ENCODE measurements at regions not wholly inside any gene's neighbourhood (a gene's known extent, or its start where the extent isn't known, plus 50 kb on each side); places are given as distances from the start of the nearest gene placed in this dataset.
"Not testable (repeated sequence)": the region's sequence is repeated elsewhere in the genome, so short reads cannot be mapped to it uniquely, and the experiment has no call there.

DNA sequence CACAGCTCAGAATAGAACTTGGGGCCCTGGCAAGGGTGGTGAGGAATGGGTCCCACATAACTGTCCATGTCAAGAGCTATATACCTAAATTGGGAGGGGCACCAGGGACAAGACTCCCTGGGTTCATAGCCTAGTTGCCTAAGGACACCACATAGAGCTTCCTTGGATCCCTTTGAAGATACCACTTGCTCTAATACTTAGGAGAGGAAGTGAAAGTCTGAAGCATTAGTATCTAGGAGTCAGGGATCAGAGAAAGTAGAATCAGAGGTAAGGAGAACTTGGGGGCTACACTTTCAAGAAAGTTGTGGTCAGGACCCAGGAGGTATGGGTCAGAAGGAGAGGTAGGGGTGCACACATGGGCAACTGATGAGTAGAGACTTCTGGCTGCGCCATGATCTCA is 318.2 kb upstream of the SLC39A10 start:
- DNase-seq, result no peak

DNA sequence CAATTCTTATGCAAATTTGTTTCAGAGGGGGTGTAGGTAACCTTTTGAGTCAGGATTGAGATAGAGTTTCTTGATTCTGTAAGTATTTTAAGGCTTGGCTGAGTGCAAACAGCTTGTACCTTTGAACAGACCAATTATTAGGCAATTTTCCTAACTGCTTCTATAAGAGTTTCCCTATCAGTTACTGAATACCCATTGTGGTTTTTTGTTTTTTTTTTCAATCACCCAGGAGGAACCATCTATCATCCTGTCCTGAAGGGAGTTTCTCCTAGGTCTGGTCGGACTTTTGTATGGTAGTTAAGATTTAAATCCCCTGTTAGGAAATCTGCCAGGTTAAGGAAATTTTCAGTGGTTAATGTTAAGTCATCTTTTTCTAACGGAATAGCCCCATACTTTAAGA is 319.4 kb upstream of the SLC39A10 start:
- DNase-seq, result no peak

DNA sequence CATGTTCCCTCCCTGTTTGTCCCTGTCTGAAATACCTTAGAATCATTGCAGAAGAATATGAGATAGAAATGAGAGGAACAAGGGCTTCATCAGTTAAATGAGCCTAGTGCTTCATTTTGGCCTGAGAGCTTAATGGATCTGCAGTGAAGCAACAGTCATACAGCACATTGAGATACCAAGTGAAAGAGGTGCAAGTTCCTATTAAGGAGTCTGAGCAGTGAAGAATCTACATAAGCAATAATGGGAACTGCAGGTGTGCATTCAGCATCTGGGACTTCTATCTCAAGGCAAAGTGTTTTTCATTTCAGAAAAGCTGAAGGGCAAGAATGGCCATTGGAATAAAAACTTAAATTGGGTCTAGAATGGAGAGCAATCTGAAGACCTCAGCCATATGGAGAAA is 323.2 kb upstream of the SLC39A10 start:
- DNase-seq, result no peak

DNA sequence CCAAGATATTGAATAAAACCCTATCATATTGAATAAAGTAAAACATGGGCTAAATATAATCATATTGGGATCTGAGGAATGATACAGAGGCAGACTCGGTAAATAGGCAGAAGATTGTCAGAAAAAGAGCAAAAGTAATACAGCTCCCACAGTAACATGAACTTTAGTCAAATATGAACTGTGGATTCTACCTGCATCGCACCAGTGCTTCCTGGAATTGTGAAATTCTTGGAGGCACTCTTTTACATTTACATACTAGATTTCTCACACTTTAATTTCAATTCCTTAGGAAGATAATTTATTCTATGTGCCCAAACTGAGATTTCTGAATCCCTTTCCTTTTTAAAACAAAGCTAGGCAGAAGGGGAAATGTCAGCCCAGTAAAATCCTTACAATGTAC is 325.1 kb upstream of the SLC39A10 start:
- no peak for DNase-seq

DNA sequence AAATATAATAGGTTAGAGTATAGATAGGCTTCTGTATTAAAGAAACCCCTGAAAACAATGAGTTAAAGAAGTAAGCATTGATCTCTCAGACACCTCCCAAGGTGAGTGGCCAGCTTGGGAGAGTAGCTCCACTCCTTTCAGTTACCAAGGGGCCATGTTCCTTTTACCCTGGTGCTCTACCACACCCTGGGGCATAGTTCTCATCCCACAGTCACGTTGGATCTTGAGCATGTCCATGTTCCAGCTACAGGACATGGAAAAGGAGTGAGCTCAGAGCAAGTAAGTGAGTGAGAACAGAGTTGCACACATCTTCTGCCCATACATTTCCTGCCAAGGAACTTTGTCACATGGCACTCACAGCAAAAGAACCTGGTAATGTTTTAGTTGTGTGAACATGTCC is 325.9 kb upstream of the SLC39A10 start:
- DNase-seq, result no peak

DNA sequence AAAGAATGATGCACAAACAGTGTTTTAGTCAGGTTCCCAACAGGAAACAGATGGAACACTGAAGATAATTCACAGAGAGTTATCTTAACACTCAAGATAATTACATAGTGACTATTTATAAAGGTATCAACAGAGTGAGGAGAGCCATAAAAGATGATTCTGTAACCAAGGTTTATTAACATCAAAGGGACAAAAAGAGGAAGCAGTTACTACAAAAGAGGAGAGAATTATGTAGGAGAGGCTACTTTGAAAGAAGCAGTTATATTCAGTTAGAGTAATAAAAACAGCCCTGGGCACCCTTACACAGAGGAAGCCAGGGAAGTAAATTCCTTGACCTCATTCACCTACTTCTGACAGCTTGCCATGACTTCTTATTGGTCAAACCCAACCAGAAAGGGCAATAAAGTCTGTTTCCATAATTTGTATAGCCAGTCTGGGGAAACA is 326.5 kb upstream of the SLC39A10 start:
- no peak for DNase-seq

DNA sequence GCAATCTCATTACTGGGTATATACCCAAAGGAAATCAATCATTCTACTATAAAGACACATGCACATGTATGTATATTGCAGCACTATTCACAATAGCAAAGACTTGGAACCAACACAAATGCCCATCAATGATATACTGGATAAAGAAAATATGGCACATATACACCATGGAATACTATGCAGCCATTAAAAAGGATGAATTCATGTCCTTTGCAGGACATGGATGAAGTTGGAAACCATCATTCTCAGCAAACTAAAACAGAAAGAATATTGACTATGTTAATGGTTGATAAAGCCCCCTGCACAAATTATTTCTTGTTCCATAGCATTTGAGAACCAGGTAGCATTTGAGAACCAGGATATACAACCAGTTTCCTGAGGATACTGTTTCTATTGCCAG is 327.2 kb upstream of the SLC39A10 start:
- DNase-seq, result not testable (repeated sequence)

DNA sequence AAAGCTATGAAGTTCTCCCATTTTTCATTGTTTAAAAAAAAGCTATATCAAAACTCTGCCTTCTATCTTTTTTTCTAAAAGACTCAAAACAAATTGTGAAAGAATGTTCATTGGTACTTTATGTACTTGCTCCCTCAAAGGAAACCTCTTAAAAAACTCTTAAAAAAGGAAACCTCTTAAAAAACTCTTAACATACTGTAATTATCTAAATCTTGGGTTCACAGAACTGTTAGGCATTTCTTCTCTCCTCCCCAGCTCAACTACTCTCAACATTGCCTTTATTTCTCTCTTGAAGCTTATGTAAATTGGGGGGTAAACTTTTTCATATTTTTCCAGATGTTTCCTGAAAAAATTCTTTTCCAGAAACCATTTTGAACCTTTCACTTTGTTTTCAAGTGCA is 330.5 kb upstream of the SLC39A10 start:
- no peak for DNase-seq

DNA sequence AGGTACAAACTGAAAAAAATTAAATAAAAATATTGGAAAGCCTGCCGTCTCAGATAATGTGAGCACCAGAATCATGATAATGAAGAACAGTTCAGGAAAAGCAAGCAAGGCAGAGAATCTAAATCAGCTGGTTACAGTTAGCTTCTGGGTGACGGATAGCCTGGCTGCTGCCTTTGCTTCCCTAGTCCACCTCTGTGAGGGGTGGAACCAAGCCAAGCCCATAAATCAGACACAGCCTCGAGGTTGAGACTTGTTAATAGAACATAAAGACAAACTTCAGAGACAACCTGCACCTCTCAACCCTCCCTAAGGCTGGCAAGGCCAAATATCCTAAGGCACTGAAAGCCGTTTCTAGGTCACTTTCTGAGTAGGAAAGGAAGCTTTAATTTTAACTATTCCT is 334.7 kb upstream of the SLC39A10 start:
- DNase-seq, result no peak

DNA sequence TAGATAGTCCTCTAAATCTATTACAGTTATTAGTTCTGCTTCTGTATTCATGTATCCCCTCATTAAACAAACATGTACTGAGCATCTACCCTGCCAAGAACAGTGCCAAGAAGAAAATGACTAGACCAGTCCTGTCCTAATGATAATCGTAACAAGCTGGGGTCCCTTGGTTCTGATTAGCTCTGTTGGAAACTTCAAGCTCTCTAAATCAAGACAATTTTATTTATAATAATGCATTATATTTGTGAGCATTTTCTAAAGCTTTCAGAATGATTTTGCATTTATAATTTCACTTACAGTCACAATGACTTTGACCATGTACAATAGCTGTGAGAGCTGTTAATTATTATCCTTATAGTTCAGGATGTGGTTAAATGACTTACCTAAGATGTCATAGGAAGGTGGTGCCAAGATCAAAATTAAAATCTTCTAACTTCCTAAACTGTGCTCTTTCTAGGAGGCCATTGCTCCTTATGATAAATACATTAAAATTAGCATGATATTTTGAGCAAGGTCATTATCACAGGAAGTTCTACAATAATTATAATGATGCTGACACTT is 336.5 kb upstream of the SLC39A10 start:
- DNase-seq, result no peak

DNA sequence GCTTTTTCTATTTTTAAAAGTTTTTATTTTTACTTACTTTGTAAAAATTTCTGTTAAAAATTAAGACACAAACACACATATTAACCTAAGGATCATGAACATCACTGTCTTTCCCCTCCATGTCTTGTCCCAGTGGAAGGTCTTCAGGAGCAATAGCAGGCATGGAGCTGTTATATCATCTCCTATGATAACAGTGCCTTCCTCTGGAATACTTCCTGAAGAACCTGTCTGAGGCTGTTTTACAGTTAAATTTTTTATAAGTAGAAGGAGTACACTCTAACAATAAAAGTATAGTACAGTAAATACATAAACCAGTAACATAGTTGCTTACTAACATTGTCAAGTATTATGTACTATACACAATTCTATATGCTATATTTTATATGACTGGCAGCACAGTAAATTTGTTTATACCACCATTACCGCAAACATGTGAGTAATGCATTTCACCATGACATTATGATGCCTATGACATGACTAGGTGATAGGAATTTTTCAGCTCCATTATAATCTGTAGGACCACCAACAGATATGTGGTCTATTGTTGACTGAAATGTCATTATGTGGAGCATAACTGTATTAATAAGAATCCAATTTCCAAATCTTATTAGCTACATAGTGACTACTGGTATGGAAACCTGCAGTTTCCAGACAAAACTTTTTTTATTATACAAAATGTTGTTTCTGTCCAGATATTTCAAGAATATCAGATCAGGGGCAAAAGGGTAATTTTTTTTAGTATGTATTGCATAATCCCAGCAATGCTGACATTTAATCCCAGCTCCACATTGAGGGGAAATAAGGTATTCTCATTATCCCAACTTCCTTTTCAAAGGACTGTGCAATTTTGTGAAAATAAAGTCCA is 337.2 kb upstream of the SLC39A10 start:
- DNase-seq, result no peak

DNA sequence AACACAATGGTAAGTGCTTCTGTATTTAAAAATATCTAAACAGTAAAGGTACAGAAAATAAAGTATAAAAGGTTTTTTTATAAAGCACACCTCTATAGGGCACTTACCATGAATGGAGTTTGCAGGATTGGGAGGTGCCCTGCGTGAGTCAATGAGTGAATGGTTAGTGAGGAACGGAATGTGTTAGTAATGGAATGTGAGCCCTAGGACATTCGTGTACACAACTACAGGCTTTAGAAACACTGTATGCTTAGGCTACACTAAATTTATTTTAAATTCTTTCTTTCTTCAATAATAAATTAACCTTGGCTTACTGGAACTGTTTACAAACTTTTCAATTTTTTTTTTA is 337.9 kb upstream of the SLC39A10 start:
- DNase-seq, result no peak

DNA sequence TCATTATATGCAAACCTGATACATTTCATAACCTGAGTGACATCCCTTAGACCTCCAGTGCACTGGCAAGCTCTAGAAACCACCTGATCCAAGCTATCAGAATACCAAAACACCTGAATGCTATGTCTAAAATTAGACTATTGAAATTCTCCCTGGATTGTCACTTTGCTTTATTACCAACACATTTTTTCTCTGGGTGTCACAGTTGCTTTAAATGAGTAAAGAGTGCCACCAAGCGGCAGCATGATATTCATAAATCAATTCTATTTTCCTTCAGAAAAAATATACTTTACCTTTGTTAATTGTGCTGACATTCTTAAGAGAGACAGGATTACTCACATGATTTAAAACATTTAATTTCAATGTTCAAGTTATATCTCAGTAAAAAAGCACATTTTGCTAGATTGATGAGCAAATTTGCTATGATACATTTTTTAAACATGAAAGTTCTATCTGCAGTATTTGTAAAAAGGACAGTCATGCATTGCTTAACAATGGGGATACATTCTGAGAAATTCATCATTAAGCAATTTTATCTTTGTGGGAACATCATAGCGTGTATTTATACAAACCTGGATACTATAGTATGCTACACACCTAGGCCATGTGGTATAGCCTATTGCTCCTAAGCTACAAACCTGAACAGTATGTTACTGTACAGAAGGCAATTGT is 338.4 kb upstream of the SLC39A10 start:
- peak; percentile 40 for DNase-seq

DNA sequence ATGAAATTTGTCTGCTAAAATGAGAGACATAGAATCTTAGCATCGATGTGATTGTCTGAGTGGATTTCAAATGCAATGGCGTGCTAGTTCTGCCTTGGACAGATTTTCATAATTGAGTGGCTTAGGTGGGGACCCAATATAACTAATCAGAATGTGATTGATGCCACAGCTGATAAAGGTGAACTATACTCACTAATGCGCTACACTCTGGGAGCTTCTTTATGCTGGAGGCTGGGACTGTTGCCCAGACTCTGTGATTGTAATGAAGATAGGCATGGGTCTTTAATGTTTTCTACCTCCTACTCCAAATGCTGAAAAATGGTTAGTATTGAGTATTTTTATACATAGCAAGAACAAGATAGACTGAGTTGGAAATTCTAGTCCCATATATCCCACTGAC is 339.5 kb upstream of the SLC39A10 start:
- DNase-seq, result no peak

DNA sequence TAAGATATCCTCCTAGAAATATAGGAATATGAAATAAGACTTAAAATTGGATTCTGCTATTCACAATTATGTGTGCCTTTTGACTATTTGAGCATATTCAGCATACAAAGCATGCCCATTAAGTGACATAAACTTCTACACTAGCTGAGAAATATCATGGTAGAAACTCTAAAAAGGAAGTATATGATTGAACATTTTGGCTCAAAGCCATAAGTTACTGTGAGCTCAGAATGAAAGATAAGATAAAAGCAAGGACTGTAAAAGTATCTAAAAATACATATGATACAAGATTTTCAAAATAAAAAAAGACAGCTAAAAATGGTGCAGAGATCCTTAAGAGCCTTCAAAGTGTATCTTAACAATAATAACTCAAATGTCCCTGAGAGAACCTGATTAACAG is 340.5 kb upstream of the SLC39A10 start:
- no peak for DNase-seq

DNA sequence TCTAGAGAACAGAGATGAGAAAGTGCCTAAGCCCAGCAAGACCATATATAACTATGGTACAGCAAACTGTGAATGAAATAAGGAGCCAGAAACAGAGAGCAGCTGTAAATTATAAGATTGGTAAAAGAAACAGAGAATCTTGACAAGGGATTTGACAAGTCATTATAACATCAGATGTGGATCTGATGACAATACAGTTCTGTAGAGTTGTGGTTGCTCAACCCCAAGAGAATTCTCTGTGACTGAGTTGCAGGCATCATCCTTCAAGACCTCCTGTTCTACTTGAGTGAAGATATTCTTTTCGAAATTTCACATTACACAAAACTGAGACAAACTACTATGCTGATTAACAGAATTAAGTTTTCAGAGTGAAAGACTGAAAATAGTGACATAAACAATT is 343.1 kb upstream of the SLC39A10 start:
- DNase-seq, result no peak

DNA sequence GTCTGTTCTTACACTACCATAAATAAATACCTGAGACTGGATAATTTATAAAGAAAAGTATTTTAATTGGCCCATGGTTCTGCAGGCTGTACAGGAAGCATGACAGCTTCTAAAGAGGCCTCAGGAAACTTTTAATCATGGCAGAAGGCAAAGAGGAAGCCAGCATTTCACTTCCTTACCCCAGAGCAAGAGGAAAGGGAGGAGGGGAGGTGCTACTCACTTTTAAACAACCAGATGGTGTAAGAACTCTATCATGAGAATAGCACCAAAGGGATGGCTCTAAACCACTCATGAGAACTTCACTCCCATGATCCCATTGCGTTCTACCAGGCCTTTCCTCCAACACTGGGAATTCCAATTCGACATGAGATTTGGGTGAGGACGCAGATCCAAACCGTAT is 344.4 kb upstream of the SLC39A10 start:
- DNase-seq, result no peak

DNA sequence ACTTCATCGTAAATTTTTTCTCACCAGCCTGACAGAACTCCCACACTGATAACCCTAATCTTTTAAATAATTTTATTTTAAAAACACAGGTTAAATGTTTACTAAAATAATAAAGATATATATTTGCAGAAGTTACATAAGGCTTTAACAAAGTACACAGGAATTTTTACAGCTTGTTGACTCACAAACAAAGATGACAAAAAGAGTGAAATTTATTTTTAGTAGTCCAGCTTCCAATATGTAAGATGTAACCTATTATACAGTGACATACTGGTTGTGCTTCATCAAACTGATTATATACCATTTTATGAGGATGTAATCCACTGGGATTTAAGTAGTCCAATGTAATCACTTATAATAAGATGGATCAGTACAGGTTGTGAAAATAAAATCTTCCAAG is 348.9 kb upstream of the SLC39A10 start:
- DNase-seq, result no peak

DNA sequence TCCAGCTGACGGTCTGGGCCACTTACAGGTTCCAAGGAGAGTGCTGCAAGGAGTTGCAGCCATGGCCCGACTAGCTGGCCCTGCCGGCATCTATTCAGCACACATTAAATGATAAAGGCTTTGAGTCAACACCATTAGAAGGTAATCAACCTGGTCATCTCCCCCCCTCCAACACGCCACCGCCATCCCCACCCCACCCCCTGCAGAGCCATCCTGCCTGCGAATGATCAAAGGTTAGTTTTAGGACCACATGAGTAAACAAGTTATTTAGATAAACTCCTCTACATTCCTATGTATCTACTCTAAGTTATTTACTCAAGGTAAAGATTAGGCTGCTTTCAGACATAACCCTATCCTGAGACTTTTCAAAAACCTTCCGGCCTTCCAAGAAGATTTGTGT is 349.3 kb upstream of the SLC39A10 start:
- no peak for DNase-seq

DNA sequence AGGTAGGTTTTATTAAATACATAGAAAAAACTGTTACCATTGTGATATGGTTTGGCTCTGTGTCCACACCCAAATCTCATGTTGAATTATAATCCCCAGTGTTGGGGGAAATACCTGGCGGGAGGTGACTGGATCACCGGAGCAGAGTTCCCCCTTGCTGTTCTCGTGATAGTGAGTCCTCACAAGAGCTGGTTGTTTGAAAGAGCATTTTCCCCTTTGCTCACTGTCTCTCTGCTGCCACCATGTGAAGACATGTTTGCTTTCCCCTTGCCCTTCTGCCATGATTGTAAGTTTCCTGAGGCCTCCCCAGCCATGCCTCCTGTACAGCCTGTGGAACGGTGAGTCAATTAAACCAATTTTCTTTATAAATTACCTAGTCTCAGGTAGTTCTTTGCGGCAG is 352.7 kb upstream of the SLC39A10 start:
- no peak for DNase-seq

DNA sequence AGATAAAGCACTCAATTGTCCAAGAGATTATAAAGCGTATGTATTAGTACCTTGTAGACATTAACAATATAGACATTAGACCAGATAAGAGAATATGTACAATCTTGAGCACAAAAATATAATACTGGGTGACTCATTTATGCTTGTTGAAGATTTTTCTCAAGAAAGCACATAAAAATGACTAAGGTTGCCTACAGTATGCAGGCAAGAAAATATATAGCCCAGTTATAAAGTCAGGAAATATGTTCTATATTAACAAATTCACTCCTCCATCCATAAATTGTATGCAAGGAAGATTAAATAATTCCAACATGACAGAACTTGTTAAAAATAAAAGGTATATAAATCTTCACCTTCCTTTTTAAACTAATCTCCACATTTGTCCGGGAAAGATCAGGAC is 356.4 kb upstream of the SLC39A10 start:
- DNase-seq, result no peak

DNA sequence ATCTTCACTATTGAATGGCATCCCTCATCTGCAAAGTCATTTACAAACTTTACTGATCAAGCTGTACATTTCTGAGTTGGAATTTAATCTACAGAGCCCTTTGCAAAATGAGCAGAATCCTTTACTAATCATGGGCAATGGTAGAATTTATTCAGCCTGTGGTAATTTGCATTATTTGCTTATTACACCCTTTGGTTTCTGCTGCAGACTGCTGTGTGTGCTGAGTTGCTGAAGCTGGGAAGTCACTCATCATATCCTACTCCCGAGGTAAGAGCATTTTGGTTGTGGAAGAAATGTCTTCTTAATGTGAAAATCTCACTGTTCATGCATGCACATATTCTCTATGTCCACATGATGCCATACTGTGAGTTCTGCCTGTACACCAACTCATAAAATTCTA is 357.4 kb upstream of the SLC39A10 start:
- DNase-seq, result no peak

DNA sequence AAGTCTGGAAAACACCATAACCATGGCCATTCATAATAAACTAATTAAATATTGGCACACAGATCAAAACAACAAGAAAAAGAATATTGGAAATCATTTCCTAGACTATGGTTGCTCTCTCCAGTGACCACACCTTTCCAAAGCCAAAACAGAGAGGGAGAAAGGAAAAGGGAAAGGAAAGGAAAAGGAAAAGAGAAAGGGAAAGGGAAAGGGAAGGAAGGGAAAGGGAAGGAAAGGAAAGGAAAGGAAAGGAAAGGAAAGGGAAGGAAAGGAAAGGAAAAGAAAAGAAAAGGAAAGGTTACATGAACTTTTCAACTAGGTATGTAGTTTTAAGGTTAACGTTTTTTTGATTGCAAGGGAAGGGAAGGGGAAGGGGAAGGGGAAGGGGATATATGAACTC is 360.5 kb upstream of the SLC39A10 start:
- DNase-seq, result no peak

DNA sequence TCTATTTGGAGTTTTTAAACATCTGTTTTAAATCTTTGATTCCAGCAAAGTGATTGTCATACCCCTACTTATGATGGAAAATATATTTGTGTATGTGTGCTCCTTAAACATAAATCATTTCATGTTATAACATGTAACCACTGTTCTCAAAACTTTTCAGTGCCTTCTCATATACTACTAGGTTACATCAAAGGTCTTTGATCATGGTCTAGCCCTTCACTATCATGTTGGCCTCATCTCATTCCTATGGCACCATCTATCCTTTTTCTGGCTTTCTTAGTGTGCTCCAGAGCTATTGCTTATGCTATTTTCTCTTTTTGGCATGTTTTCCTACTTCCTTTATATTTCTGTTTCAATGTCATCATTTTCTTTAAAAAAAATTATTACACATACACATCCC is 367.9 kb upstream of the SLC39A10 start:
- no peak for DNase-seq
